Neural progenitor cell (in vitro differentiated cells): ENCODE measurements at regions not wholly inside any gene's neighbourhood (a gene's known extent, or its start where the extent isn't known, plus 50 kb on each side); places are given as distances from the start of the nearest gene placed in this dataset.

Experiments used
- DNase-seq: peaks from one replicate; pipeline ENCODE4 v3.0.0-alpha.2; 2016; ENCODE audit warnings: low spot score
- H2AFZ ChIP-seq: fragments of 200-600 bp; sonication (generic); replicated peaks from 2 replicates; pipeline ENCODE4 v1.6.1; 2016; ENCODE audit warnings: antibody characterized with exemption
- H3F3A ChIP-seq: fragments of 200-600 bp; sonication (generic); 2 replicates; pipeline ENCODE4 v1.6.1; 2016; ENCODE audit warnings: antibody characterized with exemption, low read depth
- H3K27ac ChIP-seq: fragments of 200-600 bp; sonication (generic); 2 replicates; pipeline ENCODE4 v1.5.1; 2016; ENCODE audit warnings: mild to moderate bottlenecking
- H3K27me3 ChIP-seq: fragments of 200-600 bp; sonication (generic); 2 replicates; pipeline ENCODE4 v1.6.1; 2016; ENCODE audit warnings: mild to moderate bottlenecking, moderate library complexity
- H3K36me3 ChIP-seq: fragments of 200-600 bp; sonication (generic); 2 replicates; pipeline ENCODE4 v1.5.1; 2016
- H3K4me1 ChIP-seq: fragments of 200-600 bp; sonication (generic); 2 replicates; pipeline ENCODE4 v1.6.1; 2016; ENCODE audit warnings: mixed run types
- H3K4me2 ChIP-seq: fragments of 200-600 bp; sonication (generic); 2 replicates; pipeline ENCODE4 v1.6.1; 2016
- H3K4me3 ChIP-seq: fragments of 200-600 bp; sonication (generic); 2 replicates; pipeline ENCODE4 v1.5.1; 2016
- H3K79me2 ChIP-seq: fragments of 200-600 bp; sonication (generic); 2 replicates; pipeline ENCODE4 v1.6.1; 2016; ENCODE audit warnings: low read depth
- H3K9ac ChIP-seq: fragments of 200-600 bp; sonication (generic); 2 replicates; pipeline ENCODE4 v1.6.1; 2016
- H3K9me3 ChIP-seq: fragments of 200-600 bp; sonication (generic); 2 replicates; pipeline ENCODE4 v1.5.1; 2016; ENCODE audit warnings: low read depth
- H4K20me1 ChIP-seq: fragments of 200-600 bp; sonication (generic); 2 replicates; pipeline ENCODE4 v1.6.1; 2016; ENCODE audit warnings: low read depth
- H3K27ac Mint-ChIP-seq: 3 replicates; pipeline ENCODE4 v1.8.0; 2021; ENCODE audit warnings: mixed read lengths
- H3K27me3 Mint-ChIP-seq: 2 replicates; pipeline ENCODE4 v1.8.0; 2022; ENCODE audit warnings: low read depth, mild to moderate bottlenecking, inconsistent platforms, moderate library complexity, mixed read lengths; ENCODE audit not compliant: insufficient read depth
- H3K36me3 Mint-ChIP-seq: 3 replicates; pipeline ENCODE4 v1.8.0; 2021; ENCODE audit warnings: mixed read lengths
- H3K4me1 Mint-ChIP-seq: 3 replicates; pipeline ENCODE4 v1.8.0; 2021; ENCODE audit warnings: mixed read lengths
- H3K4me3 Mint-ChIP-seq: 3 replicates; pipeline ENCODE4 v1.8.0; 2021; ENCODE audit warnings: mild to moderate bottlenecking, moderate library complexity, mixed read lengths
- H3K9me3 Mint-ChIP-seq: 3 replicates; pipeline ENCODE4 v1.8.0; 2020; ENCODE audit warnings: mixed read lengths
- EZH2 ChIP-seq: fragments of 200-600 bp; sonication (generic); IDR thresholded peaks from 2 replicates; pipeline ENCODE4 v1.6.1; 2017; ENCODE audit warnings: antibody characterized with exemption, mild to moderate bottlenecking, moderate library complexity
- EZH2phosphoT487 ChIP-seq: fragments of 200-600 bp; sonication (generic); IDR thresholded peaks from 2 replicates; pipeline ENCODE4 v1.6.1; 2017; ENCODE audit warnings: antibody characterized with exemption
- TF ChIP-seq, protein P1 (sequence below): fragments of 200-600 bp; sonication (generic); IDR thresholded peaks from 2 replicates; pipeline ENCODE4 v1.5.1; 2017; ENCODE audit warnings: antibody characterized with exemption, mild to moderate bottlenecking

DNA sequence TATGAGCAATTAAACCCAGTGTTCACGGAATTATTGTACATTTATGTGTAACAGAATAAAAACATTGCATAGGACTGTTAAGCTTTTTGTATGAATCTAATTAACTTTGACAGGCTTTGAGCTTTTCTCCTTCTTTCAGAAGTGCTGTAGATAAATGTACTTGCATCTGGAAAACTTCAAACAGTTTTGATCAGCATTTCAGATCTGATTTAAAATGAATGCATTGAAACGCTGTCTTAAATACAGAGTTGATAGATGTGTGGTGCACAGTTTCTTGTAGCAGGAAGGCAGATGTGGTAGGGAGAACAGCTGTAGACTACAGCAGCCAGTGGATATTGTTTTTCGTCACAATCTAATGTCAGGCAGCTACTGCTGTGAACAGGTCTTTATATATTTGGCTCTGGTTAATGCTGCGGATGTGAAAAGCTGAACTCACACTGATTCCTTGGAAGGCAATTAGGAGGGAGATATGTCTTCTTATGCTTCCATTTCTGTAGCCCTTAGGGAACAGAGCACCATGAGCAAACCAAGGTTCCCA lies 193.8 kb upstream of the GOLIM4 start:
- Histone ChIP-seq H3K79me2 (no peaks in the 10 kb centered on the region), H3K9me3 (no peaks in the 10 kb centered on the region), H3K27ac (no peak overlapping the region), H3K4me3 (no peak overlapping the region), H3K9ac (no peak overlapping the region), H3K4me1 (peaks cover 20% of the 10 kb centered on the region), H3K4me2 (no peak overlapping the region), H3K27me3 (no peaks in the 10 kb centered on the region), H4K20me1 (no peaks in the 10 kb centered on the region), H3F3A (no peaks in the 10 kb centered on the region), H2AFZ (no peak overlapping the region), H3K36me3 (no peaks in the 10 kb centered on the region)
- Mint-ChIP-seq H3K36me3 (no peaks in the 10 kb centered on the region), H3K27ac (no peak overlapping the region), H3K4me3 (no peak overlapping the region), H3K4me1 (peaks cover 9% of the 10 kb centered on the region), H3K27me3 (no peaks in the 10 kb centered on the region), H3K9me3 (no peaks in the 10 kb centered on the region)
- DNase-seq = no peak
- TF ChIP-seq, protein P1, sequence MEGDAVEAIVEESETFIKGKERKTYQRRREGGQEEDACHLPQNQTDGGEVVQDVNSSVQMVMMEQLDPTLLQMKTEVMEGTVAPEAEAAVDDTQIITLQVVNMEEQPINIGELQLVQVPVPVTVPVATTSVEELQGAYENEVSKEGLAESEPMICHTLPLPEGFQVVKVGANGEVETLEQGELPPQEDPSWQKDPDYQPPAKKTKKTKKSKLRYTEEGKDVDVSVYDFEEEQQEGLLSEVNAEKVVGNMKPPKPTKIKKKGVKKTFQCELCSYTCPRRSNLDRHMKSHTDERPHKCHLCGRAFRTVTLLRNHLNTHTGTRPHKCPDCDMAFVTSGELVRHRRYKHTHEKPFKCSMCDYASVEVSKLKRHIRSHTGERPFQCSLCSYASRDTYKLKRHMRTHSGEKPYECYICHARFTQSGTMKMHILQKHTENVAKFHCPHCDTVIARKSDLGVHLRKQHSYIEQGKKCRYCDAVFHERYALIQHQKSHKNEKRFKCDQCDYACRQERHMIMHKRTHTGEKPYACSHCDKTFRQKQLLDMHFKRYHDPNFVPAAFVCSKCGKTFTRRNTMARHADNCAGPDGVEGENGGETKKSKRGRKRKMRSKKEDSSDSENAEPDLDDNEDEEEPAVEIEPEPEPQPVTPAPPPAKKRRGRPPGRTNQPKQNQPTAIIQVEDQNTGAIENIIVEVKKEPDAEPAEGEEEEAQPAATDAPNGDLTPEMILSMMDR = no peak
- TF ChIP-seq EZH2 = no peak
- no peak for TF ChIP-seq EZH2phosphoT487

DNA sequence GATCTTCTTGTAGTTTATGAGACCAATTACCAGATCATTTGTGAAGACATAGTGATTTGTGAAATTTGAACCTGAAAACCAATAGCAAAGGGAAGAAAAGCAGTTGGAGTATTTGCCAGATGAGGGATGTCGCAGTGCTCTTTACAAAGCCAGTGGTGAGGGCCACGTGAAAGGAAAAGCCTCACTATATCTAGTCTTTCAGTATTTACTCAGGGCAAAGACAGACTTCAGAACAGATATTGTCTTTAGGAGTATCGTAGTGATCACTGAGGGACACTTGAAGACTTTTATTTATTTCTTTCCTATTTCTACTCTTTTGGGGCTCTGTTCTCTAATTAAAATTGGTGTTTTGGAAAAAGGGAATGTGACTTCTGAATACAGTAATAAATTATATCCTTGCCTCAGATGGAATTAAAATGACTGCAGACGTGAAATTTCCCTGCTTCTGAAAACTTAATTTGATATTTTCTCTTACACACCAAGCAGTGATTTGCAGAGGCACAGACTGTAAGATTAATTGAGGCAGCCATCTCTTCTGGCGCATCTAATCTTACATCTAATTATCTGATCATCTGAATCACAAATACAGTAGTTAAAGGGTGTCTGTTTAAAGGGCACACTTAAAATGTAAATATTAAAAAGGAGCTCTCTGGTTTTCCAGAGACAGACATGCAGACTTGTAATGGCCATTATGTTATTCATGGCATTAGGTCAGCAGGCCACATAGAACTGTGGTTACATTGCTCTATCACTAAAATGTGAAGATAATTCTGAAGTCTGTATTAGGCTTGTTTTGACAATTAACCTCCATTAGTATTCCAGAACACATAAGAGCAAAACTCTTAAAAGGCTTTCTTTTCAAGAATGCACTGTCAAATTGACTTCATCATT lies 193.0 kb upstream of the GOLIM4 start:
- Histone ChIP-seq H3K4me2 (no peak overlapping the region), H3K79me2 (no peaks in the 10 kb centered on the region), H3K36me3 (no peaks in the 10 kb centered on the region), H4K20me1 (no peaks in the 10 kb centered on the region), H3K9ac (no peak overlapping the region), H3K27ac (no peak overlapping the region), H3K27me3 (no peaks in the 10 kb centered on the region), H3F3A (no peaks in the 10 kb centered on the region), H3K9me3 (no peaks in the 10 kb centered on the region), H3K4me3 (no peak overlapping the region), H2AFZ (no peak overlapping the region), H3K4me1 (peaks cover 20% of the 10 kb centered on the region)
- peak; percentile 5 for DNase-seq
- peaks cover 9% of the 10 kb centered on the region for H3K4me1 Mint-ChIP-seq
- no peak overlapping the region for H3K4me3 Mint-ChIP-seq
- no peaks in the 10 kb centered on the region for H3K36me3 Mint-ChIP-seq
- H3K9me3 Mint-ChIP-seq = no peaks in the 10 kb centered on the region
- no peak overlapping the region for H3K27ac Mint-ChIP-seq
- TF ChIP-seq, protein P1 = no peak
- TF ChIP-seq EZH2phosphoT487 (no peak), EZH2 (no peak)
- no peaks in the 10 kb centered on the region for H3K27me3 Mint-ChIP-seq

DNA sequence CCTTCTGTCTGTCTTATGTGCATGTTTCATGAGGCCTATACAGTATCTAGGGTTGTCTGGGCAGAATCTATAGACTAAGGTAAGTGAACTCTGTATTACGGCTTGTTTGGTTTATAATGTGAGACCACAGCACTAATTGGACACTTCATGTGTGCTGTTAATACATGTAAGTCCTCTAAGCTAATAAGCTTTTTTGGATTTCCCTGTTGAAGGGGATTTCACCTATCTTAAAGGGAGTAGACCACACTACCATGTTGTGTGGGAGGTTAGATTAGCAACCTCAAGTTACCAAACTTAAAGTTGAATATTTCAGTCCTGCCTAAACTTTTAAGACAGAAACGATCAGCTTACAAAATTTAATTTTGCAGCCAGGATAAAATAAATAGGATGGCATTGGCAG lies 189.8 kb upstream of the GOLIM4 start:
- H3K27me3 Mint-ChIP-seq = no peaks in the 10 kb centered on the region
- no peaks in the 10 kb centered on the region for H4K20me1 ChIP-seq
- H3K27ac Mint-ChIP-seq = no peak overlapping the region
- H3K9ac ChIP-seq = no peak overlapping the region
- no peaks in the 10 kb centered on the region for H3K36me3 ChIP-seq
- peak overlapping the region; percentile 1 for H3K4me2 ChIP-seq
- TF ChIP-seq EZH2phosphoT487 = no peak
- no peak for TF ChIP-seq EZH2
- TF ChIP-seq, protein P1 = no peak
- H3K4me3 Mint-ChIP-seq = no peak overlapping the region
- H3K27me3 ChIP-seq = no peaks in the 10 kb centered on the region
- no peak overlapping the region for H3K4me3 ChIP-seq
- H3K9me3 Mint-ChIP-seq = no peaks in the 10 kb centered on the region
- no peaks in the 10 kb centered on the region for H3F3A ChIP-seq
- peaks cover 3% of the 10 kb centered on the region for H3K36me3 Mint-ChIP-seq
- H3K4me1 ChIP-seq = peaks cover 20% of the 10 kb centered on the region
- H3K4me1 Mint-ChIP-seq = peaks cover 5% of the 10 kb centered on the region
- H3K79me2 ChIP-seq = no peaks in the 10 kb centered on the region
- DNase-seq = no peak
- no peaks in the 10 kb centered on the region for H3K9me3 ChIP-seq
- H3K27ac ChIP-seq = no peak overlapping the region
- H2AFZ ChIP-seq = no peak overlapping the region
